ENCODE measurements at regions not wholly inside any gene's neighbourhood (a gene's known extent, or its start where the extent isn't known, plus 50 kb on each side); places are given as distances from the start of the nearest gene placed in this dataset.

DNA sequence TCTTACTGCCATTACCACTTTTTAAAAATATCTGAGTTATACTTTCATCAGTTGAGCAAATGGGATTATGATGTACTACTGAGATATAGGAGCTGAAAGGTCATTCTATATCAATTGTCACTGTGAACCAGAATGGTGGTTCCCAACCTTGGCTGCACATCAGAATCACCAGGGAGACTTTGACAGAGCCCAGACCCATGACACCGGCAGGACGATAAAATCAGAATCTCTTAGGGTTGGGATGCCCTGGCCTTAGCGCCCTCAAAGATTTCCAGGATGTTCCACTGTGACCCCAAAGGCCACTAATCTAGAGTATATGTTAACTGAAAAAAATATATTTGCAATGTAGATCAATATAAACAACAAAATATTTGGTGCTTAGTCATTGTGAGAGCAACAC lies 355.1 kb downstream of the LIG4 start:
- no peaks in the 10 kb centered on the region for H3K9me3 Mint-ChIP-seq (ENCODE audit: unreplicated experiment)
- Histone ChIP-seq H3K4me3 (ENCODE audit: insufficient read depth, low read depth, low read length) (no peak overlapping the region), H3K9me3 (ENCODE audit: insufficient read depth, low read depth, low read length) (no peaks in the 10 kb centered on the region), H3K36me3 (ENCODE audit: insufficient read depth, low read length) (no peaks in the 10 kb centered on the region), H3K27me3 (ENCODE audit: insufficient read depth, low read length) (peaks cover 3% of the 10 kb centered on the region), H3K27ac (ENCODE audit: low read depth, low read length) (no peak overlapping the region), H3K9ac (ENCODE audit: low read length) (no peak overlapping the region), H4K20me1 (ENCODE audit: insufficient read depth, low read length) (peaks cover 9% of the 10 kb centered on the region), H2AFZ (ENCODE audit: low read depth, low read length) (no peak overlapping the region), H3K4me2 (ENCODE audit: low read length) (no peak overlapping the region), H3K4me1 (ENCODE audit: insufficient read depth, low read length) (peaks cover 3% of the 10 kb centered on the region), H3K79me2 (ENCODE audit: insufficient read depth, low read length) (peaks cover 5% of the 10 kb centered on the region)
- no peak for DNase-seq (ENCODE audit: low read depth)
- TF ChIP-seq, protein P1, sequence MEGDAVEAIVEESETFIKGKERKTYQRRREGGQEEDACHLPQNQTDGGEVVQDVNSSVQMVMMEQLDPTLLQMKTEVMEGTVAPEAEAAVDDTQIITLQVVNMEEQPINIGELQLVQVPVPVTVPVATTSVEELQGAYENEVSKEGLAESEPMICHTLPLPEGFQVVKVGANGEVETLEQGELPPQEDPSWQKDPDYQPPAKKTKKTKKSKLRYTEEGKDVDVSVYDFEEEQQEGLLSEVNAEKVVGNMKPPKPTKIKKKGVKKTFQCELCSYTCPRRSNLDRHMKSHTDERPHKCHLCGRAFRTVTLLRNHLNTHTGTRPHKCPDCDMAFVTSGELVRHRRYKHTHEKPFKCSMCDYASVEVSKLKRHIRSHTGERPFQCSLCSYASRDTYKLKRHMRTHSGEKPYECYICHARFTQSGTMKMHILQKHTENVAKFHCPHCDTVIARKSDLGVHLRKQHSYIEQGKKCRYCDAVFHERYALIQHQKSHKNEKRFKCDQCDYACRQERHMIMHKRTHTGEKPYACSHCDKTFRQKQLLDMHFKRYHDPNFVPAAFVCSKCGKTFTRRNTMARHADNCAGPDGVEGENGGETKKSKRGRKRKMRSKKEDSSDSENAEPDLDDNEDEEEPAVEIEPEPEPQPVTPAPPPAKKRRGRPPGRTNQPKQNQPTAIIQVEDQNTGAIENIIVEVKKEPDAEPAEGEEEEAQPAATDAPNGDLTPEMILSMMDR (IDR thresholded peaks at IDR 0.05; ENCODE audit: insufficient read depth, low read depth, low read length) = no peak
- TF ChIP-seq EZH2 (IDR thresholded peaks at IDR 0.05; ENCODE audit: insufficient read depth, low read length) = no peak
- no peak overlapping the region for H3K27ac Mint-ChIP-seq (ENCODE audit: unreplicated experiment)
- no peaks in the 10 kb centered on the region for H3K36me3 Mint-ChIP-seq (ENCODE audit: low read depth, unreplicated experiment)
- peaks cover 4% of the 10 kb centered on the region for H3K4me1 Mint-ChIP-seq (ENCODE audit: low read depth, unreplicated experiment)
- H3K27me3 Mint-ChIP-seq (ENCODE audit: low read depth, unreplicated experiment) = peaks cover 8% of the 10 kb centered on the region
- FAIRE-seq = no peak
- no peak overlapping the region for H3K4me3 Mint-ChIP-seq (ENCODE audit: unreplicated experiment)

DNA sequence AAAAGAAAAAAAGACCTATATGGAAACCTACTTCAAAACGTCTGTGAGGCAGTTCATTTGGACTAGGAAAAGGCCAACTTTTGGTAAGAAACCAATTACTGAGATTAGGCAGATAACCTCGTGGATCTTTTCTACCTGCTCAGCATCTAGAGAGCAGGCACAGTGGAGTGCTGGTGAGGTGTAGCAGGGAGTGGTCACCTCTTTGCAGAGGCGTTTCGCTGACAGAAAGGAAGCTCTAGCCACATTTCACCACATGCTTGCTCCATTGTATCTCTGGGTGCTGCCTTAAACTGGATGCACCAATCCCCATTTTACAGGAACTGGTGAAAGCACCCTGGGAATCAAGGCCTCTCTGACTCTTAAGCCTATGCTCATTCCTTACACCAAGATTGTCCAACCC lies 360.5 kb downstream of the LIG4 start:
- H2AFZ ChIP-seq (ENCODE audit: low read depth, low read length) = no peak overlapping the region
- H3K36me3 ChIP-seq (ENCODE audit: insufficient read depth, low read length) = no peaks in the 10 kb centered on the region
- FAIRE-seq (no peak), DNase-seq (ENCODE audit: low read depth) (no peak)
- H3K79me2 ChIP-seq (ENCODE audit: insufficient read depth, low read length) = peaks cover under 1% of the 10 kb centered on the region
- no peaks in the 10 kb centered on the region for H3K27me3 Mint-ChIP-seq (ENCODE audit: low read depth, unreplicated experiment)
- no peak overlapping the region for H3K27ac Mint-ChIP-seq (ENCODE audit: unreplicated experiment)
- TF ChIP-seq, protein P1 (IDR thresholded peaks at IDR 0.05; ENCODE audit: insufficient read depth, low read depth, low read length) = no peak
- TF ChIP-seq EZH2 (IDR thresholded peaks at IDR 0.05; ENCODE audit: insufficient read depth, low read length) = no peak
- H3K4me3 Mint-ChIP-seq (ENCODE audit: unreplicated experiment) = no peak overlapping the region
- no peak overlapping the region for H3K27ac ChIP-seq (ENCODE audit: low read depth, low read length)
- H3K4me1 ChIP-seq (ENCODE audit: insufficient read depth, low read length) = no peaks in the 10 kb centered on the region
- H4K20me1 ChIP-seq (ENCODE audit: insufficient read depth, low read length) = no peaks in the 10 kb centered on the region
- H3K9me3 ChIP-seq (ENCODE audit: insufficient read depth, low read depth, low read length) = no peaks in the 10 kb centered on the region
- H3K9me3 Mint-ChIP-seq (ENCODE audit: unreplicated experiment) = no peaks in the 10 kb centered on the region
- no peak overlapping the region for H3K9ac ChIP-seq (ENCODE audit: low read length)
- H3K4me3 ChIP-seq (ENCODE audit: insufficient read depth, low read depth, low read length) = no peak overlapping the region
- no peak overlapping the region for H3K4me2 ChIP-seq (ENCODE audit: low read length)
- H3K36me3 Mint-ChIP-seq (ENCODE audit: low read depth, unreplicated experiment) = no peaks in the 10 kb centered on the region
- H3K4me1 Mint-ChIP-seq (ENCODE audit: low read depth, unreplicated experiment) = peaks cover 1% of the 10 kb centered on the region
- H3K27me3 ChIP-seq (ENCODE audit: insufficient read depth, low read length) = no peaks in the 10 kb centered on the region

DNA sequence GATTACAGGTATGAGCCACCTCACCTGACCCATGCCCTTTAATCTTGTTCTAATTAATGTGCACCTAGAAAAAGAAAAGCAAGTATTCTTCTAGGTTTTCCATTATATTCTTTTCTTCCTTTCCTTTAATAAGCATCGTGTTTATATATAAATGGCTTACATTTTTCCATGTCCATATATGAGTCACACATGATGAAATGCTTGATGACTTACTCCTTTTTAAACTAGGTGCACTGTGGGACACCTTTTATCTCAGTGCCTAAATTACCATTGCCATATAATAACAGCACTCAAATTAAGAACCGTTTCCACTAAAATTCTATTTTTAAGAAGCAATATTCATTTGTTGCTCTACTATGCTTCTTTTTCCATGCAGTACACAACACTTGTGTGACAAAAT lies 363.3 kb downstream of the LIG4 start:
- H3K27ac Mint-ChIP-seq (ENCODE audit: unreplicated experiment) = no peak overlapping the region
- Histone ChIP-seq H4K20me1 (ENCODE audit: insufficient read depth, low read length) (no peaks in the 10 kb centered on the region), H3K9ac (ENCODE audit: low read length) (no peak overlapping the region), H3K4me2 (ENCODE audit: low read length) (no peak overlapping the region), H3K36me3 (ENCODE audit: insufficient read depth, low read length) (no peaks in the 10 kb centered on the region), H3K27me3 (ENCODE audit: insufficient read depth, low read length) (no peaks in the 10 kb centered on the region), H3K4me3 (ENCODE audit: insufficient read depth, low read depth, low read length) (no peak overlapping the region), H3K27ac (ENCODE audit: low read depth, low read length) (no peak overlapping the region), H3K9me3 (ENCODE audit: insufficient read depth, low read depth, low read length) (no peaks in the 10 kb centered on the region), H2AFZ (ENCODE audit: low read depth, low read length) (no peak overlapping the region), H3K4me1 (ENCODE audit: insufficient read depth, low read length) (no peaks in the 10 kb centered on the region), H3K79me2 (ENCODE audit: insufficient read depth, low read length) (peaks cover 2% of the 10 kb centered on the region)
- no peaks in the 10 kb centered on the region for H3K36me3 Mint-ChIP-seq (ENCODE audit: low read depth, unreplicated experiment)
- TF ChIP-seq, protein P1 (IDR thresholded peaks at IDR 0.05; ENCODE audit: insufficient read depth, low read depth, low read length) = no peak
- TF ChIP-seq EZH2 (IDR thresholded peaks at IDR 0.05; ENCODE audit: insufficient read depth, low read length) = no peak
- H3K4me1 Mint-ChIP-seq (ENCODE audit: low read depth, unreplicated experiment) = peaks cover 8% of the 10 kb centered on the region
- H3K4me3 Mint-ChIP-seq (ENCODE audit: unreplicated experiment) = no peak overlapping the region
- no peaks in the 10 kb centered on the region for H3K9me3 Mint-ChIP-seq (ENCODE audit: unreplicated experiment)
- no peak for FAIRE-seq
- no peak for DNase-seq (ENCODE audit: low read depth)
- H3K27me3 Mint-ChIP-seq (ENCODE audit: low read depth, unreplicated experiment) = no peaks in the 10 kb centered on the region

Data from astrocyte (in vitro differentiated cells and primary cell).